ENCODE measurements at regions not wholly inside any gene's neighbourhood (a gene's known extent, or its start where the extent isn't known, plus 50 kb on each side); places are given as distances from the start of the nearest gene placed in this dataset.

DNA sequence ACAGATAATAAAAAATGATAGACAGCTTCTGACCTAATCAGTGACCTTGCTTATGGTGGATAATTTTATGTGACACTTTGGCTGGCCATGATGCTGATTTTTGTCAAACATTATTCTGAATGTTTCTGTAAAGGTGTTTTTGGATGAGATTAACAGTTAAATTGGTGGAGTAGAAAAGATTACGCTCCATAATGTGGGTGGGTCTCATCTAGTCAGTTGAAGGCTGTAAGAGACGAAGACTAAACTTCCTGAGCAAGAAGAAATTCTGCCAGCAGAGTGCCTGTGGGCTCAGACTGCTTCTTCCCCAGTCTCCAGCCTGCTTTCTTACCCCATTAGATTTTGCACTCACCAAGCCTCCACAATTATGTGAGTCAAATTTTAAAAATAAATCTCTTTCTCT is 214.9 kb upstream of the ITGA4 start:
- no peak for DNase-seq (ENCODE audit: low spot score)

DNA sequence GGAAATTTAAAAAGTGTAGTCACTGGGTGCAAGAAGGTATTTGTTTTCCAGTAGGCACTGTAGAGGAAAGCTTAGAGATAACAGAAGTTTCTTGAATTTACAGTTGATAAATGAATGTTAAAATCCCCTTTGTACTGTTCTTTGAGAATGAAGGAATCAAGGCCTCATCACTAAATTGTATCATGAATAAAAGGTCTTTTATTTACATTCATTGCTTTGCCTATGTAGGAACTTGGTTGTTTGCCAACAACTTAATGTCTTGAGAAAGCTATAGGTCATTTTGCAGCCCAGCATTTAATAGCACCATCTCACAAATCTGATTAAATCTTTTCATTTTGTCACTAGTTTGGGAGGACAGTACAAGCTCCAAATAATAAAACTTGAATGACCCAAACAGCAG is 213.9 kb upstream of the ITGA4 start:
- DNase-seq (ENCODE audit: low spot score): no peak

DNA sequence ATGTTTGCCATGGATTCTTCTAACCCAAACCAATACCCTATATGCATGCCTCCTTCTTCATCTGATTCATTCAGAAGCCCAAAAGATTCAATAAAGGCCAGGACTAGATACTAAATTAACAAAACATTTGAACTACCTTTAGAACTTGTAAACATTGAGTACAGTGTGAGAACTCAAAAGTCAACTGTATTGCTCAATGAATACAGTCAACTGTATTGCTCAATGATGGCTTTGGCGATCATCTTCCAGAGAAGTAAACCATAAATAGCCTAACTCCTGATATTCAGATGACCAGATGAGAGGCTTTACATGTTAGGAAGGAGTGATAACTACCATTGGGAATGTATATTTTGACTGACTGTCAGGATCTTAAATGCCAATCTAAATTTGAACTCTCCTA is 206.5 kb upstream of the ITGA4 start:
- DNase-seq (ENCODE audit: low spot score): no peak

DNA sequence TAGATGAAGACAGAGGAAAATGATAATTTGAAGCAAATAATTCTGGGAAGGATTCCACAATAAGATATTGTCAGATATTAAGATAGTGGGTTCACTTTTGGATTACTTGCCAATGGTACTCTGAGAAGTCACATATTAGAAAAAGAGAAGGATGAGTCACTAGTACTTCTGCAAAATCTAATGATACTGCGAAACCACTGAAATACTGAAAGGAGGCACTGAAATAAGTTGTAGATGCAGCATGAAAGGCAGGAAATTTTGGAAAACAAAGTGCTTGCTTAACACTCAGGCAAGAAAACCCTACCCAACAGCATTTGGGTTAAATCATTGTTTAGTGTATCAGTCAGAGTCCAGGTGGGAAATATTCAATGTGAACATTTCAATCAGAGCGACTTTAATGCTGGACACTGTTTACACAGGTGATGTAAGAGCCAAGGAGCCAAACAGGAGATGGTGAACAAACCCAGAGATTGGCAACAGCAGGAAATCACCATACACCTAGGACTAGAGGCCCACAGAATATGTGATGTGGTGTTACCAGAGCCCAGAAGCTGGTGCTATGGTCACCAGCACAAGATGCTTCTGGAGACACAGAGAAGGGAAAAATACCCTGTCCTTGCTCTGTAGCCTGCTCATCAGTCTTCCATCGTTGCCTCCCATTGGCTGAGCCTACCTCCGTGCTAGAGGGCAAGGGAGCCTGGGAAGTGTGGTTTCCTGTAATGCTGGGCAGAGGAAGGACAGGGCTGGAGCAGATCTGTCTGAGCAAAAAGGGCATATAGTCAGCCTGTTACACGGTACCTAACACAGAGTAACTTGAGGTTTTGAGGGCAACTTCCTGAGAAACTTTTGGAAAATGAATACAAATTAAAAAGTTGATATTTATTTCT is 204.7 kb upstream of the ITGA4 start:
- no peak for DNase-seq (ENCODE audit: low spot score)

DNA sequence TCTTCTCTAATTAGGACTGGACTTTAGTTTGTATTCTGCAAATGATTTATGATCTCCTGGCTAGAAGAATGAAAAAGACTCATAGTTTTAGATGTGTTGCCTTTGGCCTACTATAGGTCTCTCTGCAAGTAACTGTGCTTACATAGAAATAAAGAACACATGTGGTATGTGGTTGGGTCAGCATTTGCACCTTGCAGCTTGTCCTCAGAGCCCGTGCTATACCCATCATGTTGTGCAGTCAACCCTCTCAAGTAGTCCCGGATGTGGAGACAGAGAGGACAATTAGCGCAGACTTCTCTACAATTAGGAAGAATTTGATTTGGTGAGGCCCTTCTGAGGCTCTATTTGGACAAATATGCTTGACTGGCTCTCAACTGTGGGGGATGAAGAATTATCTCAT is 203.7 kb upstream of the ITGA4 start:
- no peak for DNase-seq (ENCODE audit: low spot score)

DNA sequence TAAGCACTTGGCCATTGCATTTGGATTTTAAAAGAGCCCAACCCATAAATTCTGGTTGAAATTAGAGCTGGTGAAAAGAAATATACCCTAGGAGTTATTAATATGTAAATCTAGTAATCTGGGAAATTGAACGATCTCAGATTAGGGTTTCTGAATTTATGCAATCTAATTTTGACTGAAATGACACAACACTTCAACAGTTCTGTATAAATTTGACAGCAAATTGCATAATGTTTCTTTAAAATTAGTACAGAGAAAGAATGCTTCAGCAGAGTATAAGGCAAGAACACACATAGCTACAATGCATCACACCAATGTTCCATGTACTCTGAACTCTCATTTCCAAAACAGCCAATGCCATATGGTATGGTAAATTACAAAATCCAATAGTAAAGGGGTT is 201.5 kb upstream of the ITGA4 start:
- DNase-seq (ENCODE audit: low spot score): no peak

DNA sequence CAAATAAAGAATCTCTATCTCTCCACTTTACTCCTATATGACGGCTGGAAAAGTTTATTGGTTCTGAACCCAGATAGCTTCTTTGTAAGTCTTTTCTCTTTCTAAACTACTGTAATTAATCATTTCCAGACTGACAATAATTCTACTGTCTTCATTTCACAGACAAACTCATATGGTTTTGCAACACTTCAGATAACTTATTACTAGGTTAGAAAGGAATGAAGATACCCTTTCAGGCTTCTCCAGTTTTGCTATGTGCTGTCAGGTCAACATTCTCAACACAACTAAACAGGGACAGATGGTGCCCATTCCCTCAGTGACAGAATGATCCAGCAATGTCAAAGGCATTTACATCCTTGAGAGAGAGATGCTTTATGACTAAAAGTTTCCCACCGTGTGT is 198.5 kb upstream of the ITGA4 start:
- no peak for DNase-seq (ENCODE audit: low spot score)

DNA sequence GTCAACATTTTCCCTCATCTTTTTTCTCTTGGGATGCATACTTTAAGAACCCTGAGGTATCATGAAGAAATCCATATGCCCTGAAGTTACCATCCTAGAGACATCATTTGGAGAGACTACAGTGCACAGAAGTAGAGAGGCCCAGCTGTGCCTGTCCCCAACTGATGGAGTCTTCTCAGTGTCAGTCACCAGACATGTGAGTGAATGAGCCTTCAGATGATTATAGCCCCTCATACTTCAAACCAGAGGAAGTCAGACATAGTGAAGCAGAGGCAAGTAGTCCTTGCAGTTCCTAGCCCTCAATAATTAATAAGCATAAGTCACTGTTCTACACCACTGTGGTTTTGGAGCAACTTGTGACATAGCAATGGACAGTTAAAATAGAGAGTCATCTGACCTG is 194.4 kb upstream of the ITGA4 start:
- no peak for DNase-seq (ENCODE audit: low spot score)

DNA sequence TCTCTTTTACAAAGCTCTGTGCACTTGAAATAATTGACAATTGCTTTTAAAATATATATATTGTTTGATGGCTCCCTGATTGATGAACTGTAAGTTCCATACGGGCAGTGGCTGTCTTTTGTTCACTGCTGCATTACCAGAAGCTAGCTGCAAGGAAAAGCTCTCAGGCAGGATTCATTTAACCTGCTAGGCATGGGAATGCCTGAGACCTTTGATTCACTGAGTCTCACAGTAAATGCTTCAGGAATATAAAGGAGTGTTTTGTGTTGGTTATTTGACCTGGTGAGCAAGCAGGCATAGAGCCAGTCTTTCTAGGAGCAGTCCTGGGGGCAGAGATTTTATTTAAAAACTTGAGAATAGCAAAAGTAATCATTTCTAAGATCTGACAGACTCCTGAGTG is 193.2 kb upstream of the ITGA4 start:
- no peak for DNase-seq (ENCODE audit: low spot score)

DNA sequence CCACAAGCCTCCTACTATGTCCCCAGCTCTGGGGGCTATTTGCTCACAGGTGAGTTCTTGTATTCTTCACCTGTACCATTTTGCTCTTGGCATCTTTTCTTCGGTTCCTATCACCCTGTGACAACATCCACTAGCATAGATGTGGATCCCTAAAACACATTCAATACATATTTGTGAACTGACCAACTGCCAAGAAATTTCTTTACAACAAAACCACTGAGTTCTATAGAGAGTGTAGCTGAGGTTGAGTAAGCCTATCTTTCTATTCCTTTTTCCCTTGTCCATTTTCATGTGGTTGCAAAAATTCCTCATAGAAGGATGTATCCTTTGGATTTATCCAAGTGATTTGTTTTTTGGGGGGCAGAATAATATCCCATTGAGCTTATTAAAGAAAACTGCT is 192.7 kb upstream of the ITGA4 start:
- DNase-seq (ENCODE audit: low spot score): no peak

DNA sequence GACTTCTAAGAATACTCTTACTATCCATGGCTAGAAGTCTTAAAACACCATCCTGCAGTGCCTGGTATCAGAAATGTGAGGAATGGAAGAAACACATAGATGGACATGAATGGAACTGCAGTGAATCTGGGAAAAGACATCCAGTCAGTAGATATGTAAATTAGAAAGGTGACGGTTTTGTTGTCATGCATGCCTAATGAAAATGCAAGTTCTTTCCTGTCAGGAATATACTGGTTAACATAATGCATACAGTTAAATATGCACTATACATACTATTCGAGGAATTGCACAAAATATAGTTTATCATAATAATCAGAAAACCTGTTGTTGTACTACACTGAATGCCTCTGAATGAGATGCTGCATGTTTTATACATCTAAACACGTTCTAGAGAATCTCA is 190.6 kb upstream of the ITGA4 start:
- DNase-seq (ENCODE audit: low spot score): no peak

DNA sequence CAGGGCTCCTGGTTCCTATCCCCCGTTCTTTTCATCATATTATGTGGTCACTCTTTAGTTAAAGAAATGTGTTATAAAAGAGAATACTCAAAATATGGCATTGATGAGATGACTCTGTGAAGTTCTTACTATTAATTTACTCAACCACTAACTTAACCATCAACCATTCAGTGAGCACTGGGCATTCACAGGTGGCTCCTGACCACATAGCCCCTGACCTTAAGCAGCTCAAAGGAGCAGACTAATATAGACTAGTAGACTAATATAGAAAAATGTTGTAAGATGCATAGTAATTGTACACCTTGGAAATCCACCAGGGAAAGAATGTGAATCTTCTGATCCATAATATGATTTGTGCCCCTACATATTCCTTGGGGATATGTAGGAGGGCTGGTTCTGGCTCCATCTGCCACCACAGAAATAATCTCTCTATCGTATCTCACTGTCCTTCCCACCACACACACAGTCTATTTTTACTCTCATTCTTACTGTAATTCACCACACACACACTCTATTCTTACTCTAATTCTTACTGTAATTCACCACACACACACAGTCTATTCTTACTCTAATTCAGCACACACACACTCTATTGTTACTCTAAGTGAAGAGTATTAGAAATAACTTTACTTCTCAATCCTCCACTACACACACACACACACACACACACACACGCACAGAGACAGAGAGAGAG is 188.9 kb upstream of the ITGA4 start:
- DNase-seq (ENCODE audit: low spot score): no peak

DNA sequence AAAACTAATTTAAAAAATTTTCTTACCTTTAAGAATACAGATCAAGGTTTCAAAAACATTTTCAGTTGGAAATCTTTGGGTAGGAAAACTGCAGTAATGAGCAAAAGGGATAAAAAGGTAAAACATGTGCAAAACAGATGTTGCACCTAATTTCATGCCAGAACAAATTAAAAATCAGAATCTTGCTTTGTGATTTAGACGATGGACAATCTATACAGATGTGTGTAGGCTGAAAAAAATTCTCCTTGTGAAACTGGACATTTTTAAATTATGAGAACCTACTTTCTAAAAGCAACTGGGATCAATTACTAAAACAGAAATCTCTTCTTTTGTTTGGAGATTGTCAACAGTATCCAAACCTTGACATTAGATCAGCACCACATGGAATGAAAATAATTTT is 183.2 kb upstream of the ITGA4 start:
- DNase-seq (ENCODE audit: low spot score): no peak

DNA sequence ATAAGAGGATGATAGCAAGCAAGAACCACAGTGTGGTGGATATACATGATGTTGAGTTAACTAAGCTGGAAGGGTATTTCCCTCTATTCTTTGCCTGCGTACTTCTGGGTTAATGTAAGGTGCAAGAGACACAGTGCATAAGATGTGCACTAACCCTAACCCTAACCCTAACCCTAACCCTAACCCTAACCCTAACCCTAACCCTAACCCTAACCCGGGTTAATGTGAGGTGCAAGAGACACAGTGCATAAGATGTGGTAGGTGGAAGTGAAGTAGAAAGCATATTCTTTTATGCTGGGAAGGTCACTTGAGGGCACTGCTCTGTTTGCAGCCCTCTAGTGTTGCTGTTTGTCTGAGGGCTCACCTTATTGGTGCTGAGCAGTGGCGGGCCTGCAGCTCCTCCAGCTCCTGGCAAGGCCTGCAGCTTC is 181.5 kb upstream of the ITGA4 start:
- no peak for DNase-seq (ENCODE audit: low spot score)

DNA sequence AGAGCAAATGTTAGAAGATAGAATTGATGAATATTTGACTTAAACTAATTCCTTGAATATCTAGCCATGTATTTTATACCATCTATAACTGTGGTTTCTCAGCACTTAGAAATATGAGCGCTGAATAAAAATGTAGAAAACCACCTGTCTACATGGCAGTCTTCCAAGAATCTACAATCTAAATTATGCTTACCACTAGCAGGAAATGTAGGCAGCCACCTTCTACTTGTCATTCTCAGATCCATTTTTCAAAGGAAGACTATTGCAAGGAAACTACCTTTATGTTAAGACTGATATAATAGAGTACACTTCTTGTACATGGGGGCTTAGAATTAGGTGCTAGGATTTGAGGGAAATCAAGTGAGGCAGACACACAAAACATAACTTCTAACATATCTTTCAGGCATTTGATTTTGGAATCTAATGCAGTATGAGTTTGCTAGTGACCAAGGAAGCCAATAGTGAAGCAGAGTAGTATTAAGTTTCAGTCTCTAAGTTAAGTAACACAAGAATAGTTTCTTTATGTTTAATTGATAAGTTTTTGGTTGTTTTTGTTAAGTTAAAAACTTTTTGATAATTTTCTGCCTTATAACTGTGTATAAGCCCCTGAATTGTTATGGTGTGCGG is 175.9 kb upstream of the ITGA4 start:
- no peak for DNase-seq (ENCODE audit: low spot score)

DNA sequence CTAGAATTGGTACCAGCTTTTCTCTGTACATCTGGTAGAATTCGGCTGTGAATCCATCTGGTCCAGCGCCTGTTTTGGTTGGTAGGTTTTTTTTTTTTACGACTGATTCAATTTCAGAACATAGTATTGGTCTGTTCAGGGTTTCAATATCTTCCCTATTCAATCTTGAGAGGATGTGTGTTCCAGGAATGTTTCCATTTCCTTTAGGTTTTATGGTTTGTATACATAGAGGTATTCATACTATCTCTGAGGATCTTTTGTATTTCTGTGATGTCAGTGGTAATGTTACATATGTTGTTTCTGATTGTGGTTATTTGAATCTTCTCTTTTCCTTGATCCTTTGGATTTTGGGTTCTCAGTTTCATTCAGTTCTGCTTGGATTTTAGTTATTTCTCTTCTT is 172.1 kb upstream of the ITGA4 start:
- no peak for DNase-seq (ENCODE audit: low spot score)

DNA sequence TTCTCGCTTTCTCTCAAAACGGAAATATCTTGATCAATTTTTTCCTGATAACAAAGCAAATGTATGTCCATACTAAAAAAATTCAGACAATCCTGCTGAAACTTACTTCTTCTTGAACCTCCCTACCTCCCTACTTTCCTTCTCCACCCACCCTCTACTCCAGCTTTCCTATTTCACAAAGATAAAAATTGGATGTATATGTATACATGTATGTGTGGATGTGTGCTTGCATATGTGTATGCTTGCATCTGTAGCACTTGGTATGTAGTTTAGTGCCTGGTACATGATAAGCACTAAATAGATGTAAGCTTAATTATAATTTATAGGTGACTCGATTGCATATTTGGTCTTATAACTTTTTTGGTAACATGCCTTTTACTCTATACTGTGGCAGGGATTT is 167.5 kb upstream of the ITGA4 start:
- no peak for DNase-seq (ENCODE audit: low spot score)

DNA sequence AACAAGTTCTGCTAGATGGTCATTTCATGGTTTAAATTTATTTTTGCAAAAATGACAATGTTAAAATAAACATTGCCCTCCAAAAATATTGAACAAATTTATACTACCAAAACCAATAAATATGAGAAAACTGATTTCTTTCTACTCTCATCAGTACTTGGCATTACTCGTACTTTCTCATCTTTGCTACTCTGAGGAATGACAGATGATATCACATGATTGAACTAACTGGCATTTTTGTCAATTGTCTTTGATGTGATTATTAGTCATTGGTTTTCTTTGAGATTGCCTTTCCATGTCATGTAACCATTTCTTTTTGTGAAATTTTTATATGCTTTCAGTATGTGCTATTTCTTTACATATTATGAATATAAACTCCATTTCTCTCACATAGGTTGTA is 167.0 kb upstream of the ITGA4 start:
- DNase-seq (ENCODE audit: low spot score): no peak

DNA sequence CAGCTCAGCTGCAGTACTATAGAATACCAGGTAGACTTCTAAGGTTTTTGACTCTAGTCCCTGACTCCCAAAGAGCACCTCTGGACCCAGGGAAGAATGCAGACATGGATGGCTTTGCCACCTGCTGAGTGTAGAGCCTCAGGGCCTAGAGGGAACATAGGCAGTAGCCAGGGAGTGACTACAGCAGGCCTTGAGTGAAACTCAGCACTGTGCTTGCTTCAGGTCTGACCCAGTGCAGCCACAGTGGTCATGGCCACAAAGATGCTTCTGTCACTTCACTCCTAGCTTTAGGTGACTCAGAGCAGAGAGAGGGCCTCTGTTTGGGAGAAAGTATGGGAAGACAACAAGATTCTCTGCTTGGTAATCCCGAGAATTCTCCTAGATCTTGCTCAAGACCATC is 162.2 kb upstream of the ITGA4 start:
- DNase-seq (ENCODE audit: low spot score): no peak

DNA sequence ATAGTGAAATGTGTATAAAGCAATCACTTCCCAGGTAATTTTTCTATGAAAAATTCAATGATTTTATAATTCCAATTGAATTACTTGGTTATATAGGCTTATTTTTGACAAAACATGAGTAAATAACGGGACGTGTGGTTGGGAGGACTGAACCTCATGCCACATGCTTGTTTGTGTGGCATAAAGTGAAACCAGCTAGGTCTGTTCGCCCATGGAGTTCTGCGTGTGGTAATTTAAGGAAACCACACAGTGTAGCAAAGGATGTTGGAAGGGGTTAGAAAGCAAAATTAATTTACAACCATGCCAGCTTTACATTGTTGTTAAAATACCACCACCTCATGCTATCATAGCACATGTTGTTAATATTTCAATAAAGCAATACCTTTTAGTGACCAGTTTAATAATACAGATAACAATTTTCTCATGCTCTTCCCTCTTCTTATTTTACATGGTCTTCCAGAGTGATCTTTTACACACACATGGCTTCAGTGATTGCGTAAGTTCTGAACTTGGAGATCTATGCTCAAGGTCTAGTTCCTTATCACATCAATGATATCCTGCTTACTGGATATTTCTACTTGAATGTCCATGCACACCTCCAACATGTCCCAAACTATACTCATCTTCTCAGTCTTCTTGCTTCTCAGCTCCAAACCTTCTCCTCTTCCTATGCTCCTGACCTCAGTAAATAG is 156.4 kb upstream of the ITGA4 start:
- DNase-seq (ENCODE audit: low spot score): peak; percentile 22

DNA sequence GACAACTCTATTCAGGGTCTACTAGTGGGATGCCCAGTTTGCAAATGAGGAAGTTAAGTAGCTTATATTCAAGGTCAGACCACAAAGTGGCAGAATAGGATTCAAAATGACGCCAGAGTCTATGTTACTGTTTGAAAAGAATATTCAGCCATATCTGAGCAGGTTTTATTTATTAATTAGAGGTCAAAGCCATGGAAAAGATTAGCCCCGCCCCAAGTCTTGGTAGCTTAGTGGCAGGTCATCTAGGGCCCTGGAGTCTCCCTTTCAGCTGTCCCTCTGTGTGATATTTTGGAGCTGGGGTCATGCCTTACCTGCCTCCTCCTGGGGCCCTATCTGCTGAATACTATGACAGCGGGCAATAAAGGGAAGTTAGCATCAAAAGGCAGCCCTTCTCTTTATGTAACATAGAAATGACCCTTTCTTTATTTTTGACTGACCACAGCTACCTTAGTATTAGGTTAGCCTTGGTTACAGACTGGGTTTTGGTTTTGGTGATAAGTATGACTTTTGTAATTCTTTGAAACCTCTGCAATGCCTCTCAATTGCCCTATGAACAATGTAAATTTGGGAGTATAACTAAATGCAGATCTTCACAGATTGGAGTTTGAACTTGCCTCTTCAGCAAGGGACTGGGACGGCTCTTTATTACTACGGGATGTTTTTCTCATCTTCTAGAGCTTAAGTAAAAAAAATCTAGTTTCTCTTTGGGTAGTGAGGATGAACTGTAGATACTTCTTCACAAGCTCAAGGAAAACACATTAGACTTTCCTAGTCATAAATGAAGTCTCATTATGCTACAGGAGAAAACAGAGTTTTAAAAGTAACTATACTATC is 153.0 kb upstream of the ITGA4 start:
- DNase-seq (ENCODE audit: low spot score): no peak

Data from activated CD4-positive, alpha-beta T cell treated with anti-CD3 and anti-CD28 coated beads, Interleukin-2, Interleukin-4, amounts not matched to agents 100 ng/mL and 50 ng/mL, durations not matched to agents 16 hours and 8 hours (primary cell).